GM18505 (cell line): ENCODE measurements at regions not wholly inside any gene's neighbourhood (a gene's known extent, or its start where the extent isn't known, plus 50 kb on each side); places are given as distances from the start of the nearest gene placed in this dataset.

ENCODE experiments used
- ATAC-seq: cut with Tn5 transposase; IDR thresholded peaks from one replicate; pipeline ENCODE4 v1.9.1; 2021; ENCODE audit not compliant: unreplicated experiment
- POLR2A ChIP-seq: IDR thresholded peaks from 4 replicates; pipeline ENCODE4 v1.6.1; 2011; ENCODE audit warnings: borderline replicate concordance; ENCODE audit not compliant: insufficient read depth, insufficient read length; ENCODE audit errors: extremely low read depth

- ATAC-seq: no peak
- no peak for TF ChIP-seq POLR2A
These were observed 461.2 kb downstream of the CDH2 start for GRCh38 chr18:27715751-27716150.

DNA sequence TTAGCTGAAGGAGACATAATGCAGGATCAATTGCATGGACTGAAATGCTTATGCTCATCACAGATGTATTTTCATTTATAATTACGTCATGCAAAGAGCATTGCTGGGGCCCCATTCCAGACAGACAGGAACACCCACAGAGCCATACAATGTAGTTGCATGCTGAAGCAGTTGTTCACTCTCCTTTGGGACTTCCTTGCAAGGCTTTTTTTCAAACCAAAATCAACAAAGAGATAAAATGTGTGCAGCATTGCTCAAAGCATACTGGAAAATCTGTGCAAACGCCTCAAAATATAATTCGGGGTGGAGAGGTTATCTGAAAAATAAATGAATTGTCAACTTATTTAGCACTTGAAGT lies 463.2 kb downstream of the CDH2 start:
- TF ChIP-seq POLR2A: no peak
- no peak for ATAC-seq

- ATAC-seq: no peak
These were observed 463.7 kb downstream of the CDH2 start for GRCh38 chr18:27713037-27713737.

GRCh38 chr18:27712066-27712465 lies 464.9 kb downstream of the CDH2 start:
- ATAC-seq: no peak
- TF ChIP-seq POLR2A: no peak

More at GRCh38 chr18:27713037-27713737, 463.7 kb downstream of the CDH2 start:
- no peak for TF ChIP-seq POLR2A

GRCh38 chr18:27711382-27711781 lies 465.5 kb downstream of the CDH2 start:
- TF ChIP-seq POLR2A: no peak
- ATAC-seq: no peak

DNA sequence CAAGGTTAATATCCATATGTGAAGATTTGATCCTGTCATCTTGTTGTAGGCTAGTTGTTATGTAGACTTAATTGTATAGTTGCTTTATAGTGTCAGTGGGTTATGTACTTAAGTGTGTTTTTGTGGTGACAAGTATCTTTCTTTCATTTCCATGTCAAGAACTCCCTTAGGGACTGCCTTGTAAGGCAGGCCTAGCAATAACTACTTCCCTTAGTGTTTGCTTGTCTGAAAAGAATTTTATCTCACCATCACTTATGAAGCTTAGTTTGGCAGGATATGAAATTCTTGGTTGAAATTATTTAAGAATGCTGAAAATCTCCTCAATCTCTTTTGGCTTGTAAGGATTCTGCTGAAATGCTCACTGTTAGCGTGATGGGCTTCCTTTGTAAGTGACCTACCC lies 467.6 kb downstream of the CDH2 start:
- no peak for TF ChIP-seq POLR2A
- no peak for ATAC-seq

GRCh38 chr18:27707201-27707600 lies 469.7 kb downstream of the CDH2 start:
- no peak for ATAC-seq
- TF ChIP-seq POLR2A: no peak

DNA sequence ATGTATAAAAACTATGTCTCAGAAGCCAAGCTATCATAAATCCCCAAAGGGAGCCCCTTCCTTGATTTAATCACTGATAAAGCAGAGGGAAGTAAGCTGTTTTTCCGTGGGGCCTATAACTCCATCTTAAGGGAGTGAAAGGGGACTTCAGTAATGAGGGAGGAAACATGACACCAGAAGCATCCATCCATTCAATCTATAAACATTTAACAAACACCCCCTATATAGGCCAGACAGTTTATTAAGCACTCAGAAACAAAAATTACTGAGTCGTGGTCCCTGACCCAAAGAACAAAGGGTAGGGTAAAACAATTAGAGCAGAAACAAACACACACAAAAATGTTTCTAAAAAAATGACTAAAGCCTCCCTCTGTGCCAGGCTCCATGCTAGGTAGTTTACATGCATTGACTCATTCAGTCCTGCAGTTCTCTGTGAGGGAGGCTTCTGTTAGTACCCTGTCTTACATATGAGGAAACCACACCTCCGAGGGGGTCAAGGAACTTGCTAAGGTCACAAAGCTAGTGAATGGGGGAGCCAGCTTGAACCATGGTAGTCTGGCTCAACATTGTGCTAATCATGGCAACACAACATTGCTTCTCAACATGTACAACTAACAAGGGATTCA lies 472.1 kb downstream of the CDH2 start:
- no peak for ATAC-seq
- TF ChIP-seq POLR2A: no peak

DNA sequence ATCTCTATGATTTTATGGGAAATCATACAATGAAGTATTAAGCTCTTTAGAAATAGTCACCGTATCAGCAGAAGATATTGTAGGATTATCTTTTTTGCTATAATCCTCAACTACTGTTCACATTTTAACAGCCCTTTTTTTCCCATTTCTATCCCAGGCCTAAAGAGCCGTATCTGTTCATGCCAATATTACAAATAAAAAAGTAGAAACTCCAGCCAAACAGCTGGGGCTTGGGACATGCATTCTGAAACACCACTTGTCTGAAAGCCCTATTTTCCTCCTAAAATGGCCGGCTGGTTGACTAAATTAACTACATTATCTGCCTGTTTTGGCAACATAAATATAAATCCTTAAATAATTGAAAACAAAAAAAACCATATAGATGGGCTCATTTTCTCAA lies 477.8 kb downstream of the CDH2 start:
- no peak for ATAC-seq
- no peak for TF ChIP-seq POLR2A

DNA sequence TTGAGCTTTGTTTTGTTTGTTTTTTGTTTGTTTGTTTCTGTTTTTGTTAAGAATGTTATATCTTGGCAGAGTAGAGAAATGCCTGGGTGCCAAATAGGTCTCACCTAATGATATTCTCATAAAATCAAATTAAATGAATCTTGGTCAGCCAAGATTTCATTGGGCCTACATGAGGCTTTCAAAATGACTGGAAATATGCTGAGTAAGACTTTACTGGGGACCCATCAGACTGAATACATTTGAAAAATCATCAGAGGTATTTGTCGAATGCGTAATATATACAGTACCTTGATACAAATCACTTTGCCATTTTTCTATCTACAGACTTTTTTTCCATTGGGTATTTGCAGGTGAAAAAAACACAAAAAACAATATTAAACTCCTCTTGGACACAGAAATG lies 480.8 kb downstream of the CDH2 start:
- ATAC-seq: no peak
- TF ChIP-seq POLR2A: no peak

DNA sequence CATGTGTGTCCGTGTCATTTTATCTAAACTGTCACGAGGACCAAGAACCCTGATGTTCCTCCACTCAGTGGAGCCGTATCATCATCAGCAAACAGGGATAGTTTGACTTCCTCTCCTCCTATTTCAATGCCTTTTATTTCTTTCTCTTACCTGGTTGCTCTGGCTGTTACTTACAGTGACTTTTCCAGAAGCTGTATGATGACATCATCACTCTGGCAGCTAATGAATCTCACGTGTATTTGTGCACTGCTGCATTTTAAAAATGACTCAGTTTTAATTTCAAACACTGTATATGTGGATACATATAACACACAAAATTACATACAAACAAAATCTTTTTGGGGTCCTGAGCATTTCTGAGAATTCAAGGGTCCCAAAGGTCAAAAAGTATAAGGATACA lies 481.4 kb downstream of the CDH2 start:
- no peak for TF ChIP-seq POLR2A
- ATAC-seq: no peak

DNA sequence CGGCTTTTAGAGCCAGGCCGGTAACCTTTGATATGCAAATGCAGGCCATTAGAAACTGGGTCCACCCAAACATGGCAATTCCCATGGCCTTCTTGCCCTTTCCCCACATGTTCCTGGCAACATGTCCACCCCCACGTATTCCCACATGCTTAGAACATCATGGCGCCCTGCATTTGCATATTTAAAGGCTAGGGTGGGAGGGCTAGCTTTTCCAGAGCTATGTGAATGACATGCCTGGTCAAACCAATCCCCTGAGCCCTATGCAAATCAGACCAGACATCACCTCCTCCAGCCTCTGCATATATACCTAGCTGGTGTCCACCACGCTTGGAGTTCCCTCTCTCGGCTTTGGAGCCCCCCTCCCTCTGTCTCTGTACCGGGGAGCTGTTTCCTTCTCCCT lies 481.9 kb downstream of the CDH2 start:
- ATAC-seq: no peak
- TF ChIP-seq POLR2A: no peak

GRCh38 chr18:27688581-27688980 lies 488.3 kb downstream of the CDH2 start:
- no peak for TF ChIP-seq POLR2A
- no peak for ATAC-seq

DNA sequence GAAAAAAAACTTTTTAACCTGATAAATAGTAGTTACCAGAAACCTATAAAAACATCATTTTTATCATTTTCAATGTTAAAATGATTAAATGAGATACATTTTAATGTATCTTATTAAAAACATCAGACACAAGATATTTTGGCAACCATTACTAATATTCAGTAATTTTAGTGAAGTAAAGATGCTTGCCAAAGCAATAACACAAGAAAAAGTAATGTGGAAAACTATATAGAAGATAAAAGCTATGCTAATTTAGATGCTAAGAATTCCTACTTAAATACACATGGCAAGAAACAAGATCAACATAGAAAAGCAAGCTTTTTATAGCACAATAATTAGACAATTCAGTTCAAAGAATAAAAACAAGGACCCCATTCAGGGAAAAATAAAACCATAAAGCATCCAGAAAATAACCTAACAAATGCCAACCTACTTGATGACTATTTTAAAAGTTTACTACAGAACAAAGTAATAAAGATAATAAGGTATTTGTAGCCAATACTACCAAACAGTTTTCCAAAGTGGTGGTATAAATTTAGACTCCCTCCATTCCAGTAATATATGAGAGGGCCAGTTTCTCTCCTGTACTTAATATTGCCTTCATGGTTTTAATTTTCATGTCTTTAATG lies 489.5 kb downstream of the CDH2 start:
- no peak for ATAC-seq
- TF ChIP-seq POLR2A: no peak
